ENCODE measurements at regions not wholly inside any gene's neighbourhood (a gene's known extent, or its start where the extent isn't known, plus 50 kb on each side); places are given as distances from the start of the nearest gene placed in this dataset.

GRCh38 chr4:84238247-84239090 is 260.6 kb downstream of the NKX6-1 start:
- TF ChIP-seq CTCF (IDR thresholded peaks at IDR 0.05; ENCODE audit: insufficient read depth, missing control alignments), result no peak
- DNase-seq (ENCODE audit: insufficient read length, low spot score) (no peak), FAIRE-seq (no peak)

- FAIRE-seq (no peak), DNase-seq (ENCODE audit: insufficient read length, low spot score) (no peak)
- no peak for TF ChIP-seq CTCF (IDR thresholded peaks at IDR 0.05; ENCODE audit: insufficient read depth, missing control alignments)
Measured at GRCh38 chr4:84237008-84237407, 262.1 kb downstream of the NKX6-1 start.

- TF ChIP-seq CTCF (IDR thresholded peaks at IDR 0.05; ENCODE audit: insufficient read depth, missing control alignments), result no peak
- FAIRE-seq (no peak), DNase-seq (ENCODE audit: insufficient read length, low spot score) (no peak)
Measured at GRCh38 chr4:84235126-84235944, 263.8 kb downstream of the NKX6-1 start.

- DNase-seq (ENCODE audit: insufficient read length, low spot score), result no peak
- no peak for TF ChIP-seq CTCF (IDR thresholded peaks at IDR 0.05; ENCODE audit: insufficient read depth, missing control alignments)
- no peak for FAIRE-seq
Measured at GRCh38 chr4:84232309-84233095, 266.6 kb downstream of the NKX6-1 start.

GRCh38 chr4:84231539-84232055 is 267.5 kb downstream of the NKX6-1 start:
- no peak for TF ChIP-seq CTCF (IDR thresholded peaks at IDR 0.05; ENCODE audit: insufficient read depth, missing control alignments)
- FAIRE-seq (no peak), DNase-seq (ENCODE audit: insufficient read length, low spot score) (no peak)

GRCh38 chr4:84224522-84224921 is 274.6 kb downstream of the NKX6-1 start:
- no peak for FAIRE-seq

More at GRCh38 chr4:84224522-84224921, 274.6 kb downstream of the NKX6-1 start:
- no peak for DNase-seq (ENCODE audit: insufficient read length, low spot score)
- no peak for TF ChIP-seq CTCF (IDR thresholded peaks at IDR 0.05; ENCODE audit: insufficient read depth, missing control alignments)
